Fibroblast of villous mesenchyme (primary cell): ENCODE measurements at regions not wholly inside any gene's neighbourhood (a gene's known extent, or its start where the extent isn't known, plus 50 kb on each side); places are given as distances from the start of the nearest gene placed in this dataset.

Experiments used
- DNase-seq: peaks from one replicate; pipeline ENCODE4 v3.0.0-alpha.2; 2010; ENCODE audit warnings: low read depth
- H3K4me3 ChIP-seq: 2 replicates; pipeline ENCODE4 v1.5.1; 2011; ENCODE audit warnings: low read depth, mild to moderate bottlenecking, low read length
- CTCF ChIP-seq: IDR thresholded peaks from 2 replicates; pipeline ENCODE4 v1.5.1; 2012; ENCODE audit warnings: low read depth, mild to moderate bottlenecking, low read length; ENCODE audit not compliant: insufficient read depth

DNA sequence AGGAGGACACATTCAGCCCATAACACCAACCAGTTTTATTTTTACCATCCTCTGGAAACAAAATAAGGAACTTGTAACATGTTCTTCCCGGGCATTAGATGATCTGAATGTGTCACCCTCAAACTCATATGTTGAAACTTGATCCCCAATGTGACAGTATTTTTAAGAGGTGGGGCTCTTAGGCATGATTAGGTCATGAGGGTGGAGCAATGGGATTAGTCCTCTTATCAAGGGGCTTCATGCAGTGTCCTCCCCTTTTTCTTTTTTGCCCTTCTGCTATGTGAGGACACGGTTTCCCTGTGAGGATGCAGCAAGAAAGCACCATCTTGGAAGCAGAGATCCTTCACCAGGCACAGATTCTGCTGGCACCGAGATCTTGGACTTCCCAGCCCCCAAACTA is 401.5 kb upstream of the TRIB2 start:
- H3K4me3 ChIP-seq = no peak overlapping the region
- TF ChIP-seq CTCF = no peak
- DNase-seq = no peak

- DNase-seq = no peak
- H3K4me3 ChIP-seq = no peak overlapping the region
- no peak for TF ChIP-seq CTCF
These were observed 400.3 kb upstream of the TRIB2 start for GRCh38 chr2:12316476-12316875.

GRCh38 chr2:12317286-12317685 is 399.4 kb upstream of the TRIB2 start:
- no peak for DNase-seq
- no peak for TF ChIP-seq CTCF
- no peak overlapping the region for H3K4me3 ChIP-seq

DNA sequence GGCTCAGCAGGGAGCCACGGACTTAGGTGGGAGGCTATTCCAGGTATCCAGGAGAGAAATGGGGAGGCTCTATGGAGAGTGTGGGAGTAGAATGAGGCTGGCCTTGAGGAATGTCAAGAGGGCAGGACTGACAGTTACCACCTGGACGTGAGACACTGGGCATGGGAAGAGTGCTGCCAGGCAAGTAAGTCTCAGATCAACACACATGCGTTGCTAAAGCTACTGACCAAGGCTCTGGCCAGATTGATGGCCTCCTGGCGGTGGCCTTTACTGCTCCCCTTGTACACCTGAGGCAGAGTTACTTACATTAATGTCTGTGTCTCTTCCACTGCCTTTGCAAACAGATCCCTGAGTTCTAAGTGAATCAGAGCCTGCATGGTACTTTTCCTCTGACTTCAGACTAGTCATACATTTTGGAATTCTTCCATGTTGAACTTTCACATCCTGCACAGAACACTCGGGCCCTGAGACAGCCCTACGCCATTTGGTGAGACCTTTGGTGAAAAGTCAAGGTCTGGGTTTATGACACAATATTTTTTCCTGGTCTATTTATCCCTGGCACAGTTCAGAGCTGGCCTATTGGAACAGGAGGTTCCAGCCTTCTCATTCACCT is 398.8 kb upstream of the TRIB2 start:
- peak; percentile 97 for DNase-seq
- no peak for TF ChIP-seq CTCF
- no peak overlapping the region for H3K4me3 ChIP-seq

DNA sequence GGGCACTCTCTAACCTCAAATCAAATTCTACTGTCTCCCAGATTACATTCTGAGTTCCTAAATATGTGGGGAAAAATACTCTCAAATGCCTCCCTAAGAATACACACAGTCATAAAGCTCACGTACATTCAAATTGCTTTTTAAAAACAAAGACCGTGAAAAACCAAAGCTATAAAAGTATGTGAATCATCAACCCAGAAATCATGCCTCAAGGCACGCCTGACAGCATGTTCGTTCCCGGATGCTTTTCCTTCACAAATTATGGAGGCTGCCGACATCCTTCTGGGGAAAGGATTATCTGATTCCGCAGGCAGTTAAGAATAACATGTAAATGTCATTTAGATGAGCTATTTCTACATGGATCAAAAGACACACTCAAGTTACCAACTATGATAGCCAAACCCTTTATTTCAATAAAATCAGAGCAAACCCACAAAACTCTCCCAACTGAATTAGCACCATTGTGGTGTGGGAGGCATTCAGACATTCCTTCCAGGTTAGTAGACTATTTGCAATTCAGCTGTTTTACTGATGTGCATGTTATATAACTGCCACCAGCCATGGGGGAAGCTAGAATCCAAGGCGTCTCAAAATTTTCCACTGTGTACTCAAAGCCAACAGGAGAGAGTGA is 398.2 kb upstream of the TRIB2 start:
- DNase-seq = peak; percentile 96
- no peak overlapping the region for H3K4me3 ChIP-seq
- TF ChIP-seq CTCF = no peak

GRCh38 chr2:12320027-12320734 is 396.6 kb upstream of the TRIB2 start:
- DNase-seq = peak; percentile 84
- no peak overlapping the region for H3K4me3 ChIP-seq
- TF ChIP-seq CTCF = no peak
